GM12878 (cell line): ENCODE measurements at regions not wholly inside any gene's neighbourhood (a gene's known extent, or its start where the extent isn't known, plus 50 kb on each side); places are given as distances from the start of the nearest gene placed in this dataset.

Source experiments
- ATAC-seq: fragments of 200-7000 bp; cut with Tn5 transposase; 3 replicates; pipeline ENCODE4 v1.9.1; 2020; ENCODE audit warnings: mild to moderate bottlenecking, moderate library complexity
- BruUV-seq: library from RNA; stranded (reverse); fragments of 400-500 nt; replicated peaks from 2 replicates; lab custom pipeline; 2021; lab: Mats Ljungman, UMichigan
- CTCF ChIA-PET: fragments of 300-600 bp; sonication (Branson Sonifier 250); formaldehyde crosslinking; extraction: SDS; loops from one replicate; lab custom pipeline; 2021; ENCODE audit warnings: inconsistent platforms; lab: Yijun Ruan, JAX
- POLR2A ChIA-PET: fragments of 350-600 bp; formaldehyde crosslinking; extraction: SDS; loops from one replicate; lab custom pipeline; 2021; ENCODE audit warnings: inconsistent platforms; lab: Charles Lee
- RAD21 ChIA-PET: fragments of 300-600 bp; sonication (Branson Sonifier 250); formaldehyde crosslinking; loops from one replicate; lab custom pipeline; 2023; ENCODE audit warnings: antibody characterized with exemption; ENCODE audit not compliant: unreplicated experiment; lab: Charles Lee
- SMC1A ChIA-PET: fragments of 300-600 bp; sonication (Branson Sonifier 250); formaldehyde crosslinking; loops from one replicate; lab custom pipeline; 2023; ENCODE audit not compliant: unreplicated experiment, uncharacterized antibody; lab: Charles Lee
- DNase-seq: peaks from one replicate; pipeline ENCODE4 v3.0.0-alpha.2; 2011; ENCODE audit warnings: low read depth, low spot score
- FAIRE-seq: peaks from 3 replicates; lab custom pipeline; 2011; peaks lifted over from hg19 to GRCh38; lab: Jason Lieb, UNC
- H2AFZ ChIP-seq: 2 replicates; pipeline ENCODE4 v1.6.0; 2011; ENCODE audit warnings: low read depth, low read length, control low read depth; ENCODE audit not compliant: control insufficient read depth
- H3K27ac ChIP-seq: 2 replicates; pipeline ENCODE4 v1.5.1; 2011; ENCODE audit warnings: control low read depth; ENCODE audit not compliant: control insufficient read depth, insufficient read depth
- H3K27me3 ChIP-seq, 2 experiments: replicated peaks in 1 of 2; 2 replicates each; pipeline versions ENCODE4 v1.6.0 to v1.6.1; 2011; ENCODE audit warnings: low read length in 1 of 2; ENCODE audit not compliant: control insufficient read depth in 2 of 2, insufficient read depth in 2 of 2
- H3K36me3 ChIP-seq, 2 experiments: 2 replicates each; pipeline ENCODE4 v1.5.1; 2011; ENCODE audit warnings: low read length in 1 of 2; ENCODE audit not compliant: control insufficient read depth in 2 of 2, insufficient read depth in 2 of 2
- H3K4me1 ChIP-seq: 2 replicates; pipeline ENCODE4 v1.6.1; 2011; ENCODE audit warnings: mild to moderate bottlenecking, low read length, moderate library complexity, mixed read lengths; ENCODE audit not compliant: control insufficient read depth, insufficient read depth
- H3K4me2 ChIP-seq: 2 replicates; pipeline ENCODE4 v1.6.0; 2011; ENCODE audit warnings: control low read depth; ENCODE audit not compliant: control insufficient read depth, insufficient read depth
- H3K4me3 ChIP-seq: fragments of 200-600 bp; sonication (generic); 2 replicates; pipeline ENCODE4 v1.5.1; 2016
- H3K79me2 ChIP-seq: 2 replicates; pipeline ENCODE4 v1.6.0; 2011; ENCODE audit warnings: low read length; ENCODE audit not compliant: control insufficient read depth, insufficient read depth
- H3K9ac ChIP-seq: 2 replicates; pipeline ENCODE4 v1.8.0; 2011; ENCODE audit warnings: low read length, control low read depth, mixed read lengths; ENCODE audit not compliant: control insufficient read depth, insufficient read depth
- H3K9me3 ChIP-seq: replicated peaks from 3 replicates; pipeline ENCODE4 v1.5.1; 2011; ENCODE audit warnings: mild to moderate bottlenecking, low read length; ENCODE audit not compliant: control insufficient read depth, insufficient read depth
- H4K20me1 ChIP-seq: 2 replicates; pipeline ENCODE4 v1.6.0; 2011; ENCODE audit not compliant: control insufficient read depth, insufficient read depth
- ATF7 ChIP-seq: fragments of 450-650 bp; IDR thresholded peaks from 2 replicates; pipeline ENCODE4 v1.6.1; 2016; ENCODE audit warnings: low read depth, mild to moderate bottlenecking
- BHLHE40 ChIP-seq, 2 experiments: fragments of 450-650 bp in 1 of 2; IDR thresholded peaks; 2 replicates each; pipeline ENCODE4 v1.6.1; 2011 to 2017; ENCODE audit warnings: low read depth in 2 of 2, borderline replicate concordance in 1 of 2, improper control_type of control experiment in 1 of 2, low read length in 1 of 2, mild to moderate bottlenecking in 1 of 2
- CEBPB ChIP-seq, 2 experiments: fragments of 150-350 bp in 1 of 2; IDR thresholded peaks; 2 replicates each; pipeline ENCODE4 v1.6.1; 2012 to 2014; ENCODE audit warnings: low read depth in 2 of 2, low read length in 2 of 2, borderline replicate concordance in 1 of 2, inconsistent platforms in 1 of 2
- CREB1 ChIP-seq: IDR thresholded peaks from 2 replicates; pipeline ENCODE4 v1.6.1; 2012; ENCODE audit warnings: low read depth, mild to moderate bottlenecking, inconsistent platforms
- DPF2 ChIP-seq: fragments of 450-650 bp; IDR thresholded peaks from 2 replicates; pipeline ENCODE4 v1.6.1; 2017; ENCODE audit warnings: mild to moderate bottlenecking
- ESRRA ChIP-seq: IDR thresholded peaks from 2 replicates; pipeline ENCODE4 v1.6.1; 2012; ENCODE audit warnings: mild to moderate bottlenecking, low read length, improper control_type of control experiment
- FOXK2 ChIP-seq: fragments of 450-650 bp; IDR thresholded peaks from 2 replicates; pipeline ENCODE4 v1.6.1; 2017; ENCODE audit warnings: mild to moderate bottlenecking, moderate library complexity
- IRF4 ChIP-seq: IDR thresholded peaks from 2 replicates; pipeline ENCODE4 v1.6.1; 2011; ENCODE audit warnings: low read depth, low read length
- POLR2A ChIP-seq: IDR thresholded peaks from 2 replicates; pipeline ENCODE4 v1.6.1; 2011; ENCODE audit warnings: low read depth, mild to moderate bottlenecking, low read length
- POU2F2 ChIP-seq: IDR thresholded peaks from 3 replicates; pipeline ENCODE4 v1.6.1; 2011; ENCODE audit warnings: low read depth, mild to moderate bottlenecking, low read length, borderline replicate concordance
- SMC3 ChIP-seq: IDR thresholded peaks from 2 replicates; pipeline ENCODE4 v1.6.1; 2011; ENCODE audit warnings: low read length, improper control_type of control experiment, borderline replicate concordance
- SRF ChIP-seq, 2 experiments: IDR thresholded peaks; 2 replicates each; pipeline ENCODE4 v1.6.1; 2011; ENCODE audit warnings: low read depth in 2 of 2, low read length in 2 of 2, mild to moderate bottlenecking in 1 of 2, moderate library complexity in 1 of 2
- SUPT20H ChIP-seq: IDR thresholded peaks from 2 replicates; pipeline ENCODE4 v1.6.1; 2011; ENCODE audit warnings: low read depth, mild to moderate bottlenecking, low read length, moderate library complexity, borderline replicate concordance; ENCODE audit not compliant: control insufficient read depth
- SUZ12 ChIP-seq: fragments of 200-600 bp; sonication (generic); IDR thresholded peaks from one replicate; pipeline ENCODE4 v1.6.1; 2018; ENCODE audit warnings: antibody characterized with exemption, mild to moderate bottlenecking; ENCODE audit not compliant: unreplicated experiment
- WGBS: methylation state at CpG from one replicate; pipeline ENCODE4 v1.1.6; 2016; ENCODE audit warnings: low lambda C conversion rate; ENCODE audit not compliant: insufficient replicate concordance, insufficient coverage; ENCODE audit errors: missing lambda C conversion rate; 5-methylcytosine and 5-hydroxymethylcytosine counted together
- in situ Hi-C: fragments of 300-500 bp; cut with MboI; formaldehyde crosslinking; loops from 9 replicates; pipeline ENCODE4 v1.14.3; 2018; ENCODE audit warnings: mixed read lengths
- intact Hi-C: fragments of 100-400 bp; cut with micrococcal nuclease; formaldehyde crosslinking; loops from one replicate; pipeline ENCODE4 v1.14.2; 2022; ENCODE audit not compliant: unreplicated experiment
- TF ChIP-seq, protein P1 (sequence below): fragments of 450-650 bp; formaldehyde crosslinking; IDR thresholded peaks from 2 replicates; pipeline ENCODE4 v1.4.0; 2020; ENCODE audit warnings: mild to moderate bottlenecking, moderate library complexity
- TF ChIP-seq, protein P2 (sequence below): IDR thresholded peaks from 2 replicates; pipeline ENCODE4 v1.6.1; 2011; ENCODE audit warnings: borderline replicate concordance, low read depth, mild to moderate bottlenecking, moderate library complexity, mixed read lengths, low read length; ENCODE audit not compliant: insufficient read depth; ENCODE audit errors: extremely low read length
- TF ChIP-seq, protein P3 (sequence below): fragments of 150-350 bp; IDR thresholded peaks from 2 replicates; pipeline ENCODE4 v1.6.1; 2014; ENCODE audit warnings: mild to moderate bottlenecking, low read depth, low read length

DNA sequence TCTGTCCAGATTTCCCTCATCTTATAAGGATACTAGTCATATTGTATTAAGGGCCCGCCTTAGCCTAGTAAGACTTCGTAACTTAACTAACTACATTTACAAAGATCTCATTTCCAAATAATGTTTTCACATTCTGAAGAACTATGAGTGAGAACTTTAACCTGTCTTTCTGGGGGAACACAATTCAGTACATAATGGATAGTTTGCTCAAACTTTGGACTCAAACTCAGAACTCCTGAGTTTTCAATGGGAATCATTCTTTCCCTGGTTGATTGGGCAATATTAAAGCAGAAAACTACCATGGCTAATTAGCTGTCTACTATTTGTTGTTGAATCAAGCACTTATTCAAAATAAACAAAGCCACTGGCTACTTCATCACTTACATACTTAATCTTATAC, 522.9 kb downstream of the REEP3 start:
- FAIRE-seq (no peak), ATAC-seq (no peak), DNase-seq (no peak)
- CTCF ChIA-PET, result interaction anchor here (0.9 to 3.1 kb wide), 2 partner anchors 10 to 177 kb away, joined by 4 to 13 read pairs; no protein-coding TSS in a partner anchor
- POLR2A ChIA-PET, result interaction anchor here (0.5 kb wide), 1 partner anchor 1760 kb away, joined by 3 read pairs; no protein-coding TSS in a partner anchor
- H3K27me3 ChIP-seq, result no peaks in the 10 kb centered on the region
- H3K4me2 ChIP-seq, result no peak overlapping the region
- BruUV-seq, result no TSS peak
- H3K79me2 ChIP-seq, result no peaks in the 10 kb centered on the region
- H3K9me3 ChIP-seq, result no peaks in the 10 kb centered on the region
- no peak overlapping the region for H3K9ac ChIP-seq
- no peaks in the 10 kb centered on the region for H4K20me1 ChIP-seq
- no peak overlapping the region for H2AFZ ChIP-seq
- RAD21 ChIA-PET, result interaction anchor here (0.8 to 1.0 kb wide), 3 partner anchors 9 to 352 kb away, joined by 3 to 5 read pairs (median 3); no protein-coding TSS in a partner anchor
- no peaks in the 10 kb centered on the region for H3K36me3 ChIP-seq
- H3K4me3 ChIP-seq, result no peak overlapping the region
- intact Hi-C loops (loop anchor here (5.0 kb wide), 2 partner anchors 68 to 688 kb away; no protein-coding TSS in a partner anchor), in situ Hi-C loops (no loop called here)
- SMC1A ChIA-PET, result interaction anchor here (1.1 to 1.6 kb wide), 3 partner anchors 42 to 74 kb away, joined by 3 read pairs; no protein-coding TSS in a partner anchor
- H3K4me1 ChIP-seq, result peaks cover 4% of the 10 kb centered on the region
- H3K27ac ChIP-seq, result no peak overlapping the region
- WGBS, result 60% methylated on average over 2 of the region's 2 CpGs
- TF ChIP-seq SUPT20H, result no peak
- TF ChIP-seq SRF (IDR thresholded peaks at IDR 0.05; ENCODE audit: low read depth in 2 of 2, low read length in 2 of 2), result no peak
- TF ChIP-seq IRF4, result no peak
- no peak for TF ChIP-seq ESRRA
- no peak for TF ChIP-seq BHLHE40 (IDR thresholded peaks at IDR 0.05; ENCODE audit: borderline replicate concordance in 1 of 2, low read depth in 2 of 2, low read length in 1 of 2)
- TF ChIP-seq CEBPB (IDR thresholded peaks at IDR 0.05; ENCODE audit: borderline replicate concordance in 1 of 2, low read depth in 2 of 2, low read length in 2 of 2), result no peak
- TF ChIP-seq CREB1, result no peak
- TF ChIP-seq SUZ12, result no peak
- TF ChIP-seq, protein P1, sequence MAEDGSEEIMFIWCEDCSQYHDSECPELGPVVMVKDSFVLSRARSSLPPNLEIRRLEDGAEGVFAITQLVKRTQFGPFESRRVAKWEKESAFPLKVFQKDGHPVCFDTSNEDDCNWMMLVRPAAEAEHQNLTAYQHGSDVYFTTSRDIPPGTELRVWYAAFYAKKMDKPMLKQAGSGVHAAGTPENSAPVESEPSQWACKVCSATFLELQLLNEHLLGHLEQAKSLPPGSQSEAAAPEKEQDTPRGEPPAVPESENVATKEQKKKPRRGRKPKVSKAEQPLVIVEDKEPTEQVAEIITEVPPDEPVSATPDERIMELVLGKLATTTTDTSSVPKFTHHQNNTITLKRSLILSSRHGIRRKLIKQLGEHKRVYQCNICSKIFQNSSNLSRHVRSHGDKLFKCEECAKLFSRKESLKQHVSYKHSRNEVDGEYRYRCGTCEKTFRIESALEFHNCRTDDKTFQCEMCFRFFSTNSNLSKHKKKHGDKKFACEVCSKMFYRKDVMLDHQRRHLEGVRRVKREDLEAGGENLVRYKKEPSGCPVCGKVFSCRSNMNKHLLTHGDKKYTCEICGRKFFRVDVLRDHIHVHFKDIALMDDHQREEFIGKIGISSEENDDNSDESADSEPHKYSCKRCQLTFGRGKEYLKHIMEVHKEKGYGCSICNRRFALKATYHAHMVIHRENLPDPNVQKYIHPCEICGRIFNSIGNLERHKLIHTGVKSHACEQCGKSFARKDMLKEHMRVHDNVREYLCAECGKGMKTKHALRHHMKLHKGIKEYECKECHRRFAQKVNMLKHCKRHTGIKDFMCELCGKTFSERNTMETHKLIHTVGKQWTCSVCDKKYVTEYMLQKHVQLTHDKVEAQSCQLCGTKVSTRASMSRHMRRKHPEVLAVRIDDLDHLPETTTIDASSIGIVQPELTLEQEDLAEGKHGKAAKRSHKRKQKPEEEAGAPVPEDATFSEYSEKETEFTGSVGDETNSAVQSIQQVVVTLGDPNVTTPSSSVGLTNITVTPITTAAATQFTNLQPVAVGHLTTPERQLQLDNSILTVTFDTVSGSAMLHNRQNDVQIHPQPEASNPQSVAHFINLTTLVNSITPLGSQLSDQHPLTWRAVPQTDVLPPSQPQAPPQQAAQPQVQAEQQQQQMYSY (CRISPR knock-in tag), result no peak
- no peak for TF ChIP-seq FOXK2
- TF ChIP-seq, protein P2, sequence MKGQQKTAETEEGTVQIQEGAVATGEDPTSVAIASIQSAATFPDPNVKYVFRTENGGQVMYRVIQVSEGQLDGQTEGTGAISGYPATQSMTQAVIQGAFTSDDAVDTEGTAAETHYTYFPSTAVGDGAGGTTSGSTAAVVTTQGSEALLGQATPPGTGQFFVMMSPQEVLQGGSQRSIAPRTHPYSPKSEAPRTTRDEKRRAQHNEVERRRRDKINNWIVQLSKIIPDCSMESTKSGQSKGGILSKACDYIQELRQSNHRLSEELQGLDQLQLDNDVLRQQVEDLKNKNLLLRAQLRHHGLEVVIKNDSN, result no peak
- TF ChIP-seq, protein P3, sequence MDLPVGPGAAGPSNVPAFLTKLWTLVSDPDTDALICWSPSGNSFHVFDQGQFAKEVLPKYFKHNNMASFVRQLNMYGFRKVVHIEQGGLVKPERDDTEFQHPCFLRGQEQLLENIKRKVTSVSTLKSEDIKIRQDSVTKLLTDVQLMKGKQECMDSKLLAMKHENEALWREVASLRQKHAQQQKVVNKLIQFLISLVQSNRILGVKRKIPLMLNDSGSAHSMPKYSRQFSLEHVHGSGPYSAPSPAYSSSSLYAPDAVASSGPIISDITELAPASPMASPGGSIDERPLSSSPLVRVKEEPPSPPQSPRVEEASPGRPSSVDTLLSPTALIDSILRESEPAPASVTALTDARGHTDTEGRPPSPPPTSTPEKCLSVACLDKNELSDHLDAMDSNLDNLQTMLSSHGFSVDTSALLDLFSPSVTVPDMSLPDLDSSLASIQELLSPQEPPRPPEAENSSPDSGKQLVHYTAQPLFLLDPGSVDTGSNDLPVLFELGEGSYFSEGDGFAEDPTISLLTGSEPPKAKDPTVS, result no peak
- TF ChIP-seq POLR2A, result no peak
- TF ChIP-seq POU2F2, result no peak
- TF ChIP-seq ATF7, result no peak
- TF ChIP-seq SMC3, result no peak
- no peak for TF ChIP-seq DPF2
